BJ (cell line): ENCODE measurements at regions not wholly inside any gene's neighbourhood (a gene's known extent, or its start where the extent isn't known, plus 50 kb on each side); places are given as distances from the start of the nearest gene placed in this dataset.

ENCODE experiments used
- CTCF ChIA-PET: fragments of 350-600 bp; formaldehyde crosslinking; extraction: SDS; loops from one replicate; lab custom pipeline; 2021; ENCODE audit warnings: antibody characterized with exemption, inconsistent platforms; lab: Yijun Ruan, JAX
- POLR2A ChIA-PET: fragments of 300-600 bp; sonication (Branson Sonifier 250); formaldehyde crosslinking; extraction: SDS; loops from one replicate; lab custom pipeline; 2021; ENCODE audit warnings: antibody characterized with exemption; lab: Charles Lee
- DNase-seq: peaks from one replicate; pipeline ENCODE4 v3.0.0-alpha.2; 2011; ENCODE audit warnings: low read depth
- H3K27me3 ChIP-seq: 2 replicates; pipeline ENCODE4 v1.6.0; 2011; ENCODE audit warnings: low read length; ENCODE audit not compliant: control insufficient read depth, insufficient read depth
- H3K36me3 ChIP-seq: 2 replicates; pipeline ENCODE4 v1.5.1; 2011; ENCODE audit warnings: low read length; ENCODE audit not compliant: control insufficient read depth, insufficient read depth
- H3K4me3 ChIP-seq: 2 replicates; pipeline ENCODE4 v1.5.1; 2011; ENCODE audit warnings: low read depth, mild to moderate bottlenecking, control low read depth, low read length
- CTCF ChIP-seq: IDR thresholded peaks from 2 replicates; pipeline ENCODE4 v1.5.1; 2011; ENCODE audit warnings: low read depth, mild to moderate bottlenecking, control low read depth, inconsistent platforms, low read length, moderate library complexity; ENCODE audit not compliant: insufficient read depth

DNA sequence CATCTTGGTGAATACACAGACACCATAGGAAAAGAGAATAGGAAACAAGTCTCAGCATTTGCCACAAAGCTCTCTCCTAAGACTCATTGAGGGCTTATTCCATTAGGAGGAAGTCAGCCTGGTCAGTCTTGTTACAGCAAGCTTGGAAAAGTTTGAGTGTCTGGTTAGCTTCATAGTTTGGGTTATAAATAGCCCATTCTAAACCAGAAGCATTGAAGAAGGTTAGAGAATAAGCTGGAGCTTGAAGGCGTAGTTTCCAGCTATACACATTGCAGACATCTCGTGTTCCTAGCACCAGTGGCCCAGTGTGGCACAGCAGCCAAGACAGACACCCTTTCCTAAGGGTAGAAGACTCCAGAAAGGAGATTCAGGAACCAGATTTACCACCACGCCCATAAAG lies 168.8 kb upstream of the RBM19 start:
- DNase-seq: no peak

DNA sequence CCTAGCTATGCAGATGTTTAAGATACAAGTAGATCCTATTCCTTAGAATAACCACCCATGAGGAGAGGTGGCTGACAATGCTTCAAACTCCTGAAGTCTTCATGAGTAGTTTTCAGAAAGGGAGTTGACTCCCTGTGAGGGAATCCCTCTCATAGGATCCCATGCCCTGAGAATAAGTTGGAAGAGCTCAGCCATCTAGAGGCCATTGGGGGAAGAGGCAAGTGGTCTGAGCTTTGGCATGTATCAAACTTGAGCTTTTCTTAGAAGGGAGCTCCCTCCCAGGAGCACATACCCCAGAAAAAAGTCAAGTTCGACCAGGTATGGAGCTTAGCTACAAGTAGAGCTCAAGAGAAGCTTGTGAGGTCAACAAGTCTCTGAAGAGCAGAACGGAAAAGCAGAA lies 165.7 kb upstream of the RBM19 start:
- POLR2A ChIA-PET: no interaction called here
- no peak for DNase-seq
- H3K36me3 ChIP-seq: no peaks in the 10 kb centered on the region
- TF ChIP-seq CTCF: peak; percentile 27
- peaks cover 5% of the 10 kb centered on the region for H3K27me3 ChIP-seq
- no peak overlapping the region for H3K4me3 ChIP-seq
- CTCF ChIA-PET: interaction anchor here (1.0 to 4.6 kb wide), 7 partner anchors 9 to 151 kb away, joined by 3 to 20 read pairs (median 4); no protein-coding TSS in a partner anchor

More for the DNA sequence above, 168.8 kb upstream of the RBM19 start:
- Histone ChIP-seq H3K4me3 (no peak overlapping the region), H3K36me3 (no peaks in the 10 kb centered on the region), H3K27me3 (peaks cover 5% of the 10 kb centered on the region)
- no peak for TF ChIP-seq CTCF
- ChIA-PET POLR2A (no interaction called here), CTCF (interaction anchor here (1.0 to 1.8 kb wide), 2 partner anchors 8 to 31 kb away, joined by 4 read pairs; no protein-coding TSS in a partner anchor)

GRCh38 chr12:114123108-114123507 lies 157.0 kb upstream of the RBM19 start:
- CTCF ChIA-PET: interaction anchor here (1.3 to 1.4 kb wide), 2 partner anchors 8 to 52 kb away, joined by 3 read pairs; no protein-coding TSS in a partner anchor
- POLR2A ChIA-PET: no interaction called here
- TF ChIP-seq CTCF: no peak
- DNase-seq: no peak
- Histone ChIP-seq H3K36me3 (no peaks in the 10 kb centered on the region), H3K4me3 (no peak overlapping the region), H3K27me3 (peaks cover 1% of the 10 kb centered on the region; the same call in 1 of the 2 replicates)

DNA sequence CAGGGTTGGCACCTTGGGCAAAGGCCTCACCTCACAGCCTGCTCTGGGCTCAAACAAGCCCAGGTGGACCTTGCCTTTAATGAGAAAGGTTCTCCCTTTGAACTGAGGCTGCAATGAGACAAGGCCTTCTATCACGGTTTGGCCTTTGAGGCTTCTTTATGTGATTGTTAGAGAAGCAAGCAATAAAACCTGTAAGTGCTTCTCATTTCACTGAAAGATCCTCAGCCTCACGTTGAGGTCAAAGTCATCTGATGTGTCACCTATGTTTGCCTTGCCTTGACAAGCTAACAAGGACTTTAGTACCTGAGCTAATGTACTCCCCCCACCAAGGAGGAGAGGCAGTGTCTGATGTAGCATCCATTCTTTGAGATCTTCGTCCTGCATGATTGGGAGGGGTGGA lies 155.9 kb upstream of the RBM19 start:
- H3K4me3 ChIP-seq: no peak overlapping the region
- H3K36me3 ChIP-seq: no peaks in the 10 kb centered on the region
- POLR2A ChIA-PET: no interaction called here
- H3K27me3 ChIP-seq: peaks cover 1% of the 10 kb centered on the region; the same call in 1 of the 2 replicates
- DNase-seq: no peak
- TF ChIP-seq CTCF: no peak
- CTCF ChIA-PET: interaction anchor here (1.3 to 1.4 kb wide), 2 partner anchors 9 to 51 kb away, joined by 3 read pairs; no protein-coding TSS in a partner anchor

- H3K27me3 ChIP-seq: peaks cover 1% of the 10 kb centered on the region; the same call in 1 of the 2 replicates
- DNase-seq: no peak
- no peaks in the 10 kb centered on the region for H3K36me3 ChIP-seq
- ChIA-PET POLR2A (no interaction called here), CTCF (no interaction called here)
- H3K4me3 ChIP-seq: no peak overlapping the region
- TF ChIP-seq CTCF: no peak
Observed at GRCh38 chr12:114119316-114119715, 153.2 kb upstream of the RBM19 start.
